ENCODE measurements at regions not wholly inside any gene's neighbourhood (a gene's known extent, or its start where the extent isn't known, plus 50 kb on each side); places are given as distances from the start of the nearest gene placed in this dataset.

- no peak for TF ChIP-seq SMARCC2 (IDR thresholded peaks at IDR 0.05; ENCODE audit: low read depth)
Measured at GRCh38 chr10:6894405-6894804, 314.3 kb upstream of the PRKCQ start (continued).

GRCh38 chr10:6892864-6893263 is 312.8 kb upstream of the PRKCQ start:
- no peak for FAIRE-seq
- POLR2A ChIA-PET, result no interaction called here
- WGBS (ENCODE audit: insufficient coverage, low coverage, missing lambda C conversion rate), result 3% methylated on average over 2 of the region's 2 CpGs
- TF ChIP-seq MCM7 (IDR thresholded peaks at IDR 0.05) (no peak), RBM34 (IDR thresholded peaks at IDR 0.05; ENCODE audit: borderline replicate concordance, insufficient read depth, low read length) (no peak), ZZZ3 (IDR thresholded peaks at IDR 0.05) (no peak), GTF2F1 (IDR thresholded peaks at IDR 0.05; ENCODE audit: low read depth, low read length) (no peak), ZNF668 (CRISPR knock-in tag; IDR thresholded peaks at IDR 0.05) (no peak), TEAD2 (tag; IDR thresholded peaks at IDR 0.05) (no peak), SRSF9 (IDR thresholded peaks at IDR 0.05; ENCODE audit: borderline replicate concordance, low read depth, low read length) (no peak), RERE (CRISPR knock-in tag; IDR thresholded peaks at IDR 0.05; ENCODE audit: borderline replicate concordance) (no peak), ZNF511 (CRISPR knock-in tag; IDR thresholded peaks at IDR 0.05) (no peak), PHF8 (IDR thresholded peaks at IDR 0.05; ENCODE audit: borderline replicate concordance, low read length) (no peak), E2F8 (IDR thresholded peaks at IDR 0.05; ENCODE audit: low read depth, partially characterized antibody) (no peak), ZNF717 (CRISPR knock-in tag; IDR thresholded peaks at IDR 0.05) (no peak), PRPF4 (IDR thresholded peaks at IDR 0.05; ENCODE audit: insufficient read depth, low read depth, low read length, poor library complexity, severe bottlenecking) (no peak)

More at GRCh38 chr10:6892864-6893263, 312.8 kb upstream of the PRKCQ start:
- H2AFZ ChIP-seq (ENCODE audit: low read depth, low read length), result no peak overlapping the region
- CTCF ChIA-PET (ENCODE audit: low intra/inter-chr PET ratio), result no interaction called here
- no TSS peak for BruUV-seq (replicated peaks)
- H3K36me3 ChIP-seq (ENCODE audit: control insufficient read depth, insufficient read depth, low read length), result no peaks in the 10 kb centered on the region
- DNase-seq (ENCODE audit: extremely low read depth in 1 of 4, low spot score in 3 of 4), result no peak
- intact Hi-C loops (cut with micrococcal nuclease) (no loop called here), in situ Hi-C loops (cut with MboI) (no loop called here)
- peaks cover 0 to 14% of the 10 kb centered on the region in 2 experiments; a peak in 4 of 5 replicates for H3K27me3 ChIP-seq (ENCODE audit: control insufficient read depth in 2 of 2, insufficient read depth in 2 of 2, low read length in 2 of 2)
- H3K79me2 ChIP-seq (ENCODE audit: control insufficient read depth, insufficient read depth, low read length), result no peaks in the 10 kb centered on the region
- H3K4me3 ChIP-seq, result no peak overlapping the region
- H3K27ac ChIP-seq (ENCODE audit: extremely low read depth, low read depth, low read length), result no peak overlapping the region
- no peaks in the 10 kb centered on the region for H4K20me1 ChIP-seq (replicated peaks; ENCODE audit: control insufficient read depth, insufficient read depth, low read length)
- H3K9ac ChIP-seq (ENCODE audit: insufficient read depth in 1 of 2, low read depth in 2 of 2, low read length in 2 of 2), result no peak overlapping the region
- H3K9me1 ChIP-seq (ENCODE audit: control insufficient read depth, insufficient read depth, low read length), result no peaks in the 10 kb centered on the region
- no peak for ATAC-seq
- H3K4me1 ChIP-seq (replicated peaks in 1 of 2; ENCODE audit: control insufficient read depth in 2 of 2, insufficient read depth in 2 of 2, low read length in 2 of 2), result no peaks in the 10 kb centered on the region; a peak in 1 of 5 replicates
- H3K9me3 ChIP-seq (replicated peaks; ENCODE audit: control insufficient read depth, insufficient read depth, low read depth, low read length), result no peaks in the 10 kb centered on the region
- H3K4me2 ChIP-seq (ENCODE audit: insufficient read depth, low read length), result no peak overlapping the region
